Endothelial cell of umbilical vein (primary cell): ENCODE measurements at regions not wholly inside any gene's neighbourhood (a gene's known extent, or its start where the extent isn't known, plus 50 kb on each side); places are given as distances from the start of the nearest gene placed in this dataset.

Experiments used
- BruUV-seq: library from RNA; stranded (reverse); fragments of 400-500 nt; replicated peaks from 2 replicates; lab custom pipeline; 2021; lab: Mats Ljungman, UMichigan
- CTCF ChIA-PET: fragments of 300-600, 350-600 bp; sonication (Branson Sonifier 250); formaldehyde crosslinking; loops from one replicate; lab custom pipeline; 2021; ENCODE audit warnings: antibody characterized with exemption, inconsistent platforms; lab: Charles Lee
- POLR2A ChIA-PET: fragments of 300-600, 350-600 bp; sonication (Branson Sonifier 250); formaldehyde crosslinking; loops from one replicate; lab custom pipeline; 2021; ENCODE audit warnings: antibody characterized with exemption, inconsistent platforms; lab: Charles Lee
- DNase-seq: peaks from one replicate; pipeline ENCODE4 v3.0.0-alpha.2; 2011; ENCODE audit warnings: low read depth, low spot score
- FAIRE-seq: peaks from 2 replicates; lab custom pipeline; 2011; peaks lifted over from hg19 to GRCh38; lab: Jason Lieb, UNC
- H2AFZ ChIP-seq: 2 replicates; pipeline ENCODE4 v1.6.0; 2012; ENCODE audit warnings: low read depth, low read length, control low read depth, inconsistent platforms
- H3K27ac ChIP-seq: 2 replicates; pipeline ENCODE4 v1.5.1; 2011; ENCODE audit warnings: low read depth, mild to moderate bottlenecking, control low read depth, low read length, moderate library complexity; ENCODE audit not compliant: insufficient read depth
- H3K27me3 ChIP-seq, 2 experiments: 2 replicates each; pipeline versions ENCODE4 v1.6.0 to v1.6.1; 2011; ENCODE audit warnings: low read length in 2 of 2, mixed read lengths in 1 of 2; ENCODE audit not compliant: control insufficient read depth in 2 of 2, insufficient read depth in 2 of 2
- H3K36me3 ChIP-seq, 2 experiments: 2 replicates in 1 of 2; 3 replicates in 1 of 2; pipeline ENCODE4 v1.5.1; 2011; ENCODE audit warnings: low read length in 2 of 2, mild to moderate bottlenecking in 1 of 2, moderate library complexity in 1 of 2; ENCODE audit not compliant: control insufficient read depth in 2 of 2, insufficient read depth in 2 of 2; ENCODE audit errors: extremely low read depth in 1 of 2
- H3K4me1 ChIP-seq: 3 replicates; pipeline ENCODE4 v1.5.1; 2011; ENCODE audit warnings: mild to moderate bottlenecking, low read length; ENCODE audit not compliant: control insufficient read depth, insufficient read depth; ENCODE audit errors: extremely low read depth
- H3K4me2 ChIP-seq: 2 replicates; pipeline ENCODE4 v1.6.1; 2011; ENCODE audit warnings: low read length, control low read depth, mixed read lengths; ENCODE audit not compliant: insufficient read depth
- H3K4me3 ChIP-seq, 3 experiments: fragments of 200-600 bp in 1 of 3; sonication (generic), shearing (Covaris generic) in 1 of 3; replicated peaks in 1 of 3; 2 replicates each; pipeline ENCODE4 v1.5.1; 2011 to 2016; ENCODE audit warnings: control low read depth in 3 of 3, low read length in 3 of 3, mild to moderate bottlenecking in 2 of 3, inconsistent platforms in 1 of 3, low read depth in 1 of 3, moderate library complexity in 1 of 3; ENCODE audit not compliant: insufficient read depth in 1 of 3
- H3K79me2 ChIP-seq: 2 replicates; pipeline ENCODE4 v1.6.0; 2012; ENCODE audit warnings: low read length, inconsistent platforms; ENCODE audit not compliant: control insufficient read depth, insufficient read depth
- H3K9ac ChIP-seq: replicated peaks from 2 replicates; pipeline ENCODE3; 2011; ENCODE audit warnings: low read length, control low read depth; ENCODE audit not compliant: insufficient read depth; ENCODE audit errors: extremely low read depth
- H3K9me1 ChIP-seq: replicated peaks from 3 replicates; pipeline ENCODE4 v1.6.0; 2011; ENCODE audit warnings: mild to moderate bottlenecking, low read length; ENCODE audit not compliant: control insufficient read depth, insufficient read depth; ENCODE audit errors: extremely low read depth
- H3K9me3 ChIP-seq: replicated peaks from 2 replicates; pipeline ENCODE4 v1.5.1; 2012; ENCODE audit warnings: low read length, inconsistent platforms; ENCODE audit not compliant: control insufficient read depth, insufficient read depth
- H4K20me1 ChIP-seq: replicated peaks from 2 replicates; pipeline ENCODE3; 2011; ENCODE audit warnings: mild to moderate bottlenecking, low read length; ENCODE audit not compliant: control insufficient read depth, insufficient read depth; ENCODE audit errors: extremely low read depth
- CTCF ChIP-seq, 2 donors: IDR thresholded peaks; 1 replicate in 1 of 2; 2 replicates in 1 of 2; pipeline ENCODE4 v1.5.1; 2011; ENCODE audit warnings: low read length in 2 of 2, mild to moderate bottlenecking in 2 of 2, moderate library complexity in 2 of 2, control low read depth in 1 of 2, inconsistent platforms in 1 of 2, low read depth in 1 of 2; ENCODE audit not compliant: insufficient read depth in 1 of 2; ENCODE audit errors: extremely low read depth in 1 of 2
- EZH2 ChIP-seq: IDR thresholded peaks from 2 replicates; pipeline ENCODE4 v1.6.1; 2012; ENCODE audit warnings: borderline replicate concordance, low read depth, mild to moderate bottlenecking, moderate library complexity, low read length, inconsistent platforms; ENCODE audit not compliant: severe bottlenecking
- FOS ChIP-seq: IDR thresholded peaks from 2 replicates; pipeline ENCODE4 v1.6.1; 2011; ENCODE audit warnings: mild to moderate bottlenecking, low read length, moderate library complexity, borderline replicate concordance; ENCODE audit not compliant: insufficient read depth
- GATA2 ChIP-seq: IDR thresholded peaks from 2 replicates; pipeline ENCODE4 v1.7.0; 2011; ENCODE audit warnings: low read depth, mild to moderate bottlenecking, moderate library complexity, mixed read lengths, low read length; ENCODE audit not compliant: insufficient read length, insufficient read depth
- MAX ChIP-seq: IDR thresholded peaks from 2 replicates; pipeline ENCODE4 v1.6.1; 2011; ENCODE audit not compliant: insufficient read depth, insufficient read length
- POLR2A ChIP-seq: IDR thresholded peaks from 2 replicates; pipeline ENCODE4 v1.6.1; 2012; ENCODE audit warnings: low read depth, mild to moderate bottlenecking, control low read depth, low read length
- dilution Hi-C: fragments of 300-500 bp; cut with MboI; formaldehyde crosslinking; loops from one replicate; pipeline ENCODE4 v1.15.0; 2019; ENCODE audit warnings: low sequenced_read_pairs; ENCODE audit not compliant: extremely low pct_ligation_motif_present
- intact Hi-C: fragments of 100-400 bp; cut with micrococcal nuclease; formaldehyde crosslinking; loops from one replicate; pipeline ENCODE4 v1.10.0; 2022

GRCh38 chr2:204031056-204031455 is 94.5 kb downstream of the ICOS start:
- ChIA-PET POLR2A (no interaction called here), CTCF (interaction anchor here (1.1 to 2.6 kb wide), 7 partner anchors 8 to 229 kb away, joined by 3 to 11 read pairs (median 4); no protein-coding TSS in a partner anchor)
- no peaks in the 10 kb centered on the region for H4K20me1 ChIP-seq
- no peaks in the 10 kb centered on the region for H3K9me3 ChIP-seq
- H3K27ac ChIP-seq, result no peak overlapping the region
- no peak for TF ChIP-seq EZH2
- TF ChIP-seq POLR2A, result no peak
- TF ChIP-seq CTCF (IDR thresholded peaks at IDR 0.05; ENCODE audit: extremely low read depth in 1 of 2, insufficient read depth in 1 of 2, low read depth in 1 of 2, low read length in 2 of 2), result no peak
- no peak for TF ChIP-seq GATA2
- no peak for TF ChIP-seq FOS
- no peak for TF ChIP-seq MAX
- intact Hi-C loops, result no loop called here
- no peak overlapping the region for H2AFZ ChIP-seq
- no peak overlapping the region for H3K4me2 ChIP-seq
- FAIRE-seq, result no peak
- dilution Hi-C loops, result no loop called here
- no peak overlapping the region for H3K9ac ChIP-seq
- no TSS peak for BruUV-seq
- no peaks in the 10 kb centered on the region for H3K79me2 ChIP-seq
- no peaks in the 10 kb centered on the region for H3K36me3 ChIP-seq
- H3K4me1 ChIP-seq, result peaks cover 19% of the 10 kb centered on the region
- no peak overlapping the region for H3K4me3 ChIP-seq
- no peaks in the 10 kb centered on the region for H3K9me1 ChIP-seq
- H3K27me3 ChIP-seq, result no peaks in the 10 kb centered on the region
- DNase-seq, result peak; percentile 23
